ENCODE measurements at regions not wholly inside any gene's neighbourhood (a gene's known extent, or its start where the extent isn't known, plus 50 kb on each side); places are given as distances from the start of the nearest gene placed in this dataset.

DNA sequence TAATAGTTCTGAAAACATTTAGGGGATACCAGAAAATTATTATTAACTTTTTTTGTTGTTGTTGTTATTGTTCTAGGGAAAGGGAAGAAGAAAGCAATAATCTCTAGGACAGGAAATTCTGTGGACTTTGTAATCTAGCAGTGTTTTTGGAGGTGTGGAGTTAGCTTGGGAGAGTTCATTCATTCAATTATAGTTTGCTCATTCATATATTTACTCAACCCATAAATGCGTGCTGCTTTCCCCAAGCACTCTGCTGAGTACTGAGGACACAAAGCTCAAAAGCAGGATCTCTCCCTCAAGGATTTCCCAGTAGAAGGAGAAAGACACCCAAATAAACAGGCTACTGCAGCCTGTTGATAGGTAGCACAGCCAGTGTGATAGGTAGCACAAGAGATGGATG lies 984.3 kb downstream of the BCL11A start:
- no peak for TF ChIP-seq CTCF (IDR thresholded peaks at IDR 0.05)
- TF ChIP-seq GATA3 (IDR thresholded peaks at IDR 0.05; ENCODE audit: borderline replicate concordance): no peak
- no peak for TF ChIP-seq NFE2L2 (conservative IDR thresholded peaks at IDR 0.05; ENCODE audit: low read length)
- TF ChIP-seq, protein P1, sequence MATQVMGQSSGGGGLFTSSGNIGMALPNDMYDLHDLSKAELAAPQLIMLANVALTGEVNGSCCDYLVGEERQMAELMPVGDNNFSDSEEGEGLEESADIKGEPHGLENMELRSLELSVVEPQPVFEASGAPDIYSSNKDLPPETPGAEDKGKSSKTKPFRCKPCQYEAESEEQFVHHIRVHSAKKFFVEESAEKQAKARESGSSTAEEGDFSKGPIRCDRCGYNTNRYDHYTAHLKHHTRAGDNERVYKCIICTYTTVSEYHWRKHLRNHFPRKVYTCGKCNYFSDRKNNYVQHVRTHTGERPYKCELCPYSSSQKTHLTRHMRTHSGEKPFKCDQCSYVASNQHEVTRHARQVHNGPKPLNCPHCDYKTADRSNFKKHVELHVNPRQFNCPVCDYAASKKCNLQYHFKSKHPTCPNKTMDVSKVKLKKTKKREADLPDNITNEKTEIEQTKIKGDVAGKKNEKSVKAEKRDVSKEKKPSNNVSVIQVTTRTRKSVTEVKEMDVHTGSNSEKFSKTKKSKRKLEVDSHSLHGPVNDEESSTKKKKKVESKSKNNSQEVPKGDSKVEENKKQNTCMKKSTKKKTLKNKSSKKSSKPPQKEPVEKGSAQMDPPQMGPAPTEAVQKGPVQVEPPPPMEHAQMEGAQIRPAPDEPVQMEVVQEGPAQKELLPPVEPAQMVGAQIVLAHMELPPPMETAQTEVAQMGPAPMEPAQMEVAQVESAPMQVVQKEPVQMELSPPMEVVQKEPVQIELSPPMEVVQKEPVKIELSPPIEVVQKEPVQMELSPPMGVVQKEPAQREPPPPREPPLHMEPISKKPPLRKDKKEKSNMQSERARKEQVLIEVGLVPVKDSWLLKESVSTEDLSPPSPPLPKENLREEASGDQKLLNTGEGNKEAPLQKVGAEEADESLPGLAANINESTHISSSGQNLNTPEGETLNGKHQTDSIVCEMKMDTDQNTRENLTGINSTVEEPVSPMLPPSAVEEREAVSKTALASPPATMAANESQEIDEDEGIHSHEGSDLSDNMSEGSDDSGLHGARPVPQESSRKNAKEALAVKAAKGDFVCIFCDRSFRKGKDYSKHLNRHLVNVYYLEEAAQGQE (IDR thresholded peaks at IDR 0.05): no peak
- no peak for TF ChIP-seq FOSL2 (IDR thresholded peaks at IDR 0.05)
- TF ChIP-seq FOSL2 (CRISPR knock-in tag; IDR thresholded peaks at IDR 0.05): no peak
- TF ChIP-seq E2F6 (IDR thresholded peaks at IDR 0.05; ENCODE audit: borderline replicate concordance, low read depth): no peak
- no peak for TF ChIP-seq MYC (IDR thresholded peaks at IDR 0.05; ENCODE audit: borderline replicate concordance, low read length)
- TF ChIP-seq, protein P2, sequence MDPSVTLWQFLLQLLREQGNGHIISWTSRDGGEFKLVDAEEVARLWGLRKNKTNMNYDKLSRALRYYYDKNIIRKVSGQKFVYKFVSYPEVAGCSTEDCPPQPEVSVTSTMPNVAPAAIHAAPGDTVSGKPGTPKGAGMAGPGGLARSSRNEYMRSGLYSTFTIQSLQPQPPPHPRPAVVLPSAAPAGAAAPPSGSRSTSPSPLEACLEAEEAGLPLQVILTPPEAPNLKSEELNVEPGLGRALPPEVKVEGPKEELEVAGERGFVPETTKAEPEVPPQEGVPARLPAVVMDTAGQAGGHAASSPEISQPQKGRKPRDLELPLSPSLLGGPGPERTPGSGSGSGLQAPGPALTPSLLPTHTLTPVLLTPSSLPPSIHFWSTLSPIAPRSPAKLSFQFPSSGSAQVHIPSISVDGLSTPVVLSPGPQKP (IDR thresholded peaks at IDR 0.05; ENCODE audit: low read depth, low read length): no peak

Measured in A549 (cell line).